SKM-1 treated with dmso at 0.1 percent for 144 hours (cell line): ENCODE measurements at regions not wholly inside any gene's neighbourhood (a gene's known extent, or its start where the extent isn't known, plus 50 kb on each side); places are given as distances from the start of the nearest gene placed in this dataset.
"Not testable (repeated sequence)": the region's sequence is repeated elsewhere in the genome, so short reads cannot be mapped to it uniquely, and the experiment has no call there.

Experiments
- DNase-seq: peaks from one replicate; lab custom pipeline; 2025; ENCODE audit not compliant: unreplicated experiment; lab: John Stamatoyannopoulos, UW

- DNase-seq = no peak
These were observed 375.8 kb downstream of the MDFIC start for GRCh38 chr7:115297656-115298055.

GRCh38 chr7:115293628-115294240 lies 371.8 kb downstream of the MDFIC start:
- no peak for DNase-seq

GRCh38 chr7:115292381-115292780 lies 370.5 kb downstream of the MDFIC start:
- no peak for DNase-seq

- DNase-seq = no peak
These were observed 368.1 kb downstream of the MDFIC start for GRCh38 chr7:115289971-115290370.

- no peak for DNase-seq
These were observed 354.9 kb downstream of the MDFIC start for GRCh38 chr7:115276791-115277190.

DNA sequence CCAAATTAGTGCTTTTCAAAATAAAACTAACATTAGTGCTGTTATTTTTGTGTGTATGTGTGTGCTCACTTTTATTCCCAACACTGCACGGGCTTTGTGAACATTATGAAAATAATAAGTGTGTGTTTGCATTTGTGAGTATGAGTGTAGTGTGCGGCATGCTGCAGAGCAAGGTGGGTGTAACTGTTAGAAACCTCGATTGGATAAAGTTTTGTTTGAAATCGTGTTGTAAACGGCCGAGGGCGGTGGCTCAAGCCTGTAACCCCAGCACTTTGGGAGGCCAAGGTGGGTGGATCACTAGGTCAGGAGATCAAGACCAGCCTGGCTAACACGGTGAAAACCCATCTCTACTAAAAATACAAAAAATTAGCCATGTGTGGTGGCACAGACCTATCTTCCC lies 352.0 kb downstream of the MDFIC start:
- not testable (repeated sequence) for DNase-seq

GRCh38 chr7:115273139-115273772 lies 351.4 kb downstream of the MDFIC start:
- no peak for DNase-seq

- DNase-seq = no peak
These were observed 349.7 kb downstream of the MDFIC start for GRCh38 chr7:115271332-115272235.

DNA sequence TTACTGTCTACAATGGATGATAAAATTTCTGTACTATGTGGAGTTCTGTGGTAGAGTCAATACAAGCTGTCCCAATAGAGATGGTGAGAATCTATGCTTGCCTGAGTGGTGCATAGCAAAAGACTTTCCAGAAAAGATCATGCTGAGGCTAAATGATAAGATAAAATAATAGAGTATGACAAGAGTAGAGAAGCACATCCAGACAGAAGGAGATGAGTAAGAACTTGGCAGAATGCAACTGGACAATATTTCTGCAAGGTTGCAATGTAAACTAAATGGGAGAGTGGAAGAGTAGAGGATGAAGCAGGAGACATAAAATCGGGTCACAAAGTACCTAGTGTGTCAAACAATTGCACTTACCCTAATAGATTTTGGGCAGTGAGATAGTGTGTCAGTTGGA lies 347.6 kb downstream of the MDFIC start:
- DNase-seq = no peak

- no peak for DNase-seq
These were observed 345.6 kb downstream of the MDFIC start for GRCh38 chr7:115267503-115267902.

DNA sequence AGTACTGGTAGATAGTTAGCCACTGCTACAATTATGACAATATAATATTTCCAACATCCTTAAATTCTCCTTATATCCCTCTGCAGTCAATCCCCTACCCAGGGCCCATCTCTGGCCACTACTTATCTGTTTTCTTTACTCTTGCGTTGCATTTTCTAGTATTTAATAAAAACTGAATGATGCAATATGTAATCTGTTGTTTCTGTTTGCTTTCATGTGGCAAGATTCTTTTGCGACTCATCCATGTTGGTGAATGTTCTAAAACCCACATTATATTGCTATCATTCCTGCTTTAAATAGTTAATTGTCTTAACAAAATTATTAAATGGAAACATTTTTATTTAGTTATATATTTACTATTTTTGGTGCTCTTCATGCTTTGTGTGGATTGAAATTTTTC lies 338.5 kb downstream of the MDFIC start:
- DNase-seq = no peak

DNA sequence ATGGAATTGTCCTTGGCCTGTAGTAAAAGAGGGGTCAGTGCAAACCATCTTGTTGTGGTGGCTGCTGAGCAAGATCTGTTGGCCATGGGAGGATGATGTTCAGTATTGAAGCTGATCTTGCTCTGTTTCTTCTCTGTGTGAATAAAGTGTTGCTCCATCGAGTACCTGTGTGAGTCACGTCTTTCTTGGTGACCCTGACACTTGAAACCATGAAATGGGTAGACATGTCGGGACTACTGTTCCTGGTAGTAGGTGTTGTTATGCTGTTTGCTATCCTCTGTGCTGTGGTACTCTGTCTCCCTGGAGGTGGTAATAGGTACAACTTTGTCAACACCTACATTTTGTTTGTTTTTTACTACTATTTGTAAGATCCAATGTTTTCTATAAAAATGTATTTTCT lies 330.6 kb downstream of the MDFIC start:
- DNase-seq = no peak

- no peak for DNase-seq
These were observed 327.2 kb downstream of the MDFIC start for GRCh38 chr7:115249080-115249479.

DNA sequence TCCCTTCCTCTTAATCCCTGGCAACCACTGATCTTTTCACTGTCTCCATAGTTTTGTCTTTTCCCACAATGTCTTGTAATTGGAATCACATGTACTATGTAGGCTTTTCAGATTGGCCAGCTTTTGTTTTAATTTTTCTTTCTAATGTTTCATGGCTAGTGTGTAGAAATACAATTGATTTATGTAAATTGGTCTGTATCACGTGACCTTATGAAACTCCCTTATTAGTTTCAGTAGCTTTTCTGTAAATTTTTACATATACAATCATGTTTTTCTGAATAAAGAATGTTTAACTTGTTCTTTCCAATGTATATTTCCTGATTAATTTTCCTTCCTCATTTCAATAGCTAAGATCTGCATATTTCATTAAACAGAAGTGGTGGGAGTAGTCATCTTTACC lies 319.3 kb downstream of the MDFIC start:
- DNase-seq = no peak

GRCh38 chr7:115240242-115240641 lies 318.3 kb downstream of the MDFIC start:
- DNase-seq = no peak

DNA sequence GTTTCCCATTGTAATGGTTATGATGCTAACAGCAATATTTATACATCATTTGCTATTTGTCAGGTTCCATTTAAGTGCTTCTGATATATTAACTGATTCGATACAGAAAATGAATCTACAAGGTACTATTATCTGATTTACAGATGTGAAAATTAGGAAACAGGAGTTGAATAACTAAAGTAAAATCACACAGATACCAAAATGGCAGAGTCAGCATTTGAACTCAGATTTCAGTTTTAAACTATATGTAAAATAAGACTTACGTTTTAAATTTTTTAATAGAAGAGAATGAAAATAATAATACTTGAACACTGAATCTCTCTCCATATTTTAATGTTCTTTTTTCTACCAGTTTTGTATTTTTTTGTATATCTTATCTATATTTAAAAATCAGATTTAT lies 313.2 kb downstream of the MDFIC start:
- DNase-seq = no peak

- DNase-seq = no peak
These were observed 311.9 kb downstream of the MDFIC start for GRCh38 chr7:115233809-115234208.

DNA sequence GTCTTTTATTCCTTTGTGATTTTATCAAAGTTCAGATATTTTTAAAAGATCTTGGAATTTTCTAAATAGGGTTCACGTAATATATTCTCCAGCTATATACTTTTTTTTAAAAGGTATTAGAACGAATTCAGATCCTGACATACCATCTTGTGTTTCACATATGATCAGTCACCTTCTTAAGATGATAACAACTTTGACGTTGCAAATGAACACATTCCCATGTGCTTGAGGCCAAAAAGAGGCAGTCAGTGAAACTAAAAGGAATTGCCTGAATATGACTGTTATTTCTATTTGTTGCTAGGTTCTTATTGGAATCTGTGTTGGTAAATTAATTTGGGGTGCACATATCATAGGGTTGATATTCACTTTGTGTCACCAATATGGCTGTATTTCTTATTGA lies 310.1 kb downstream of the MDFIC start:
- DNase-seq = no peak

- DNase-seq = no peak
These were observed 309.1 kb downstream of the MDFIC start for GRCh38 chr7:115230882-115231571.

DNA sequence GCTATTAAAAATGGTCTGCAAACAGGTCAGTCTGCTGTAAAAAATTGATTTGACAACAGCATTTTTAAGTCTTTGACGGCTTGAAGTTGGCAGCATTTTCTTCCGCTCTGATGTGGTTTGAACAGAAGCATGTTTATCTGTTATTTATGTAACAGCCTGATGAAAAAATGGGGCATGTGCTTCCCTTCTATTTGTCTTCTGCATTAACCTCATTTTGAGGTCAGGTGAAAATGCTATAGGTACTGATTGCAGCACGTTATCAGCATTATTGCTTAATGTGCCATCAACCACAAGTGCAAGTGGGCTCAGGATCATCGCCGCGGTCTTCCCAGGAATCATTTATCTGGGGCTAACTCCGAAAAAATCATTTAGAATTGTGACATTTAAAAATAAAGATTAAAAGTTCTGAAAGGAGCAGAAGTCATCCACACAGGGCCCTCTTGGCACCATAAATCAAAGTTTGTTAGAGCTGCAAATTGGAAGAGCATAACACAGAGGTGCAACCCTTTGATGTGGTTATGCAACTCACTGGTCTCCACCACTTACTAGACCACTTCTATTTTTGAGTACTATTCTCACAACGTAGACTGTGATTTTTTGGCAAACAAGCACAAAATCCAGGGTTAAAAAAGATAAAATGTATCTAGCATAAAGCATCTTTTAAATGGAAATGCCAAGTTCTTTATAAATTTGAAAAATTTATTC lies 307.7 kb downstream of the MDFIC start:
- DNase-seq = no peak
